Astrocyte (in vitro differentiated cells and primary cell): ENCODE measurements at regions not wholly inside any gene's neighbourhood (a gene's known extent, or its start where the extent isn't known, plus 50 kb on each side); places are given as distances from the start of the nearest gene placed in this dataset.
A peak's percentile ranks its signal among the peaks of the same experiment; 100 is the strongest.

Experiments used
- DNase-seq: peaks from one replicate; pipeline ENCODE4 v3.0.0-alpha.2; 2010; ENCODE audit warnings: low read depth
- FAIRE-seq: peaks from 2 replicates; lab custom pipeline; 2011; peaks lifted over from hg19 to GRCh38; lab: Jason Lieb, UNC
- H2AFZ ChIP-seq: 2 replicates; pipeline ENCODE4 v1.6.0; 2012; ENCODE audit warnings: low read depth, low read length, inconsistent platforms
- H3K27ac ChIP-seq: 2 replicates; pipeline ENCODE4 v1.5.1; 2011; ENCODE audit warnings: low read depth, low read length, inconsistent platforms
- H3K27me3 ChIP-seq: 2 replicates; pipeline ENCODE4 v1.6.0; 2011; ENCODE audit warnings: low read length, inconsistent platforms; ENCODE audit not compliant: insufficient read depth
- H3K36me3 ChIP-seq: 2 replicates; pipeline ENCODE4 v1.5.1; 2011; ENCODE audit warnings: low read length, inconsistent platforms; ENCODE audit not compliant: insufficient read depth
- H3K4me1 ChIP-seq: 2 replicates; pipeline ENCODE4 v1.5.1; 2011; ENCODE audit warnings: low read length, inconsistent platforms; ENCODE audit not compliant: insufficient read depth
- H3K4me2 ChIP-seq: 2 replicates; pipeline ENCODE4 v1.6.0; 2012; ENCODE audit warnings: low read length, inconsistent platforms
- H3K4me3 ChIP-seq: 2 replicates; pipeline ENCODE4 v1.5.1; 2011; ENCODE audit warnings: low read depth, mild to moderate bottlenecking, low read length, inconsistent platforms; ENCODE audit not compliant: insufficient read depth
- H3K79me2 ChIP-seq: 2 replicates; pipeline ENCODE4 v1.6.0; 2012; ENCODE audit warnings: mild to moderate bottlenecking, low read length, inconsistent platforms; ENCODE audit not compliant: insufficient read depth
- H3K9ac ChIP-seq: 2 replicates; pipeline ENCODE4 v1.6.0; 2012; ENCODE audit warnings: mild to moderate bottlenecking, low read length, inconsistent platforms
- H3K9me3 ChIP-seq: 2 replicates; pipeline ENCODE4 v1.5.1; 2012; ENCODE audit warnings: low read depth, mild to moderate bottlenecking, low read length, inconsistent platforms; ENCODE audit not compliant: insufficient read depth
- H4K20me1 ChIP-seq: 2 replicates; pipeline ENCODE4 v1.6.0; 2012; ENCODE audit warnings: low read length, inconsistent platforms; ENCODE audit not compliant: insufficient read depth
- H3K27ac Mint-ChIP-seq: one replicate; pipeline ENCODE4 v1.8.0; 2021; ENCODE audit warnings: mild to moderate bottlenecking, mixed read lengths; ENCODE audit not compliant: unreplicated experiment
- H3K27me3 Mint-ChIP-seq: one replicate; pipeline ENCODE4 v1.8.0; 2021; ENCODE audit warnings: low read depth, mixed read lengths; ENCODE audit not compliant: unreplicated experiment
- H3K36me3 Mint-ChIP-seq: one replicate; pipeline ENCODE4 v1.8.0; 2021; ENCODE audit warnings: low read depth, mixed read lengths; ENCODE audit not compliant: unreplicated experiment
- H3K4me1 Mint-ChIP-seq: one replicate; pipeline ENCODE4 v1.8.0; 2021; ENCODE audit warnings: low read depth, mixed read lengths; ENCODE audit not compliant: unreplicated experiment
- H3K4me3 Mint-ChIP-seq: one replicate; pipeline ENCODE4 v1.8.0; 2021; ENCODE audit warnings: mild to moderate bottlenecking, moderate library complexity, mixed read lengths; ENCODE audit not compliant: unreplicated experiment
- H3K9me3 Mint-ChIP-seq: one replicate; pipeline ENCODE4 v1.8.0; 2021; ENCODE audit warnings: mild to moderate bottlenecking, mixed read lengths; ENCODE audit not compliant: unreplicated experiment
- EZH2 ChIP-seq: IDR thresholded peaks from 2 replicates; pipeline ENCODE4 v1.6.1; 2012; ENCODE audit warnings: mild to moderate bottlenecking, low read length, inconsistent platforms; ENCODE audit not compliant: insufficient read depth
- TF ChIP-seq, protein P1 (sequence below): IDR thresholded peaks from 2 replicates; pipeline ENCODE4 v1.5.1; 2011; ENCODE audit warnings: low read depth, mild to moderate bottlenecking, inconsistent platforms, low read length, moderate library complexity; ENCODE audit not compliant: insufficient read depth

DNA sequence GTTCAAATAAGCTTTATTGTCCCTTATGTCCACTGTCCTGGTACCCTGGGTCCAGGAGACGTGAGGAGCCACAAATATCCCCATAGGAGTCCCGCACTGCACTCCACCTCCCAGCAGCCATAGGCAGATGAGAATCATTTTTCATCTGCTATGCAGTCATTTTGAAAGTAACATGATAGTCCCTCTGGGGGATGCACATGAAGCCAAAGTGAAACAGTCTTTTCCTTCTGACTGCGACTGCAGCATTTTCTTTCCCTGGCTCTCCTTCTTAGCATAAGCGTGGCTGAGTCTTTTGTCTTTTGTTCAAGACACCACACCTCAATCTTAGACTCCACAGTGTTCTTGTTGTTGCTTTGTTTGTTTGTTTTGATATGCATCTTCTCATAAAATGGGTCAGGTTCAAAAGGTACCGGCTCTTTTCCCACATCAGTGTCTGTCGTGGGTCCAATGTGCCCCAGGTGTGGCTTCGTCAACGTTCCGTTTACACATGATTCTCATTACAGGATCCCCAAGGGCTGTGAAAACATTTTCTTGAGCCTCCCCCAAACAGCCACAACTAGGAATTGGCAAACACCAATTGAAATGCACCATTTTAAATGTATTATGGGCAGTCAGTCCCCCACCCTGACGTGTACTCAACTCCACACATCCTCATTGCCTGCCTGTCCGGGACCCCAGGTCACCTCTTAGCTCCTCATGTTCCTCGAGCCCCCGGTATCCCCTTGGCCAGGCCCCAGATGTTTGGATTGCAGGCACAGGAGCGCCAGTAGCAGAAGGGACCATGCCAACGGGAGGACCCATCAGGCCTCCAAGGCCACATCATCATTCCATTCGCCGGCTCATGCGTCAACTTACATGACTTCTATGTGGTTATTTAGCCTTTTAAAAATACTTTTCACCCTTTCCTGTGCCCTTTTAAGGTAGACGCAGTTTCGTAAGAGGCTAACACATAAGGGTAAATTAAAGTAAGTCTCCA lies 237.8 kb upstream of the DAPK1 start:
- no peaks in the 10 kb centered on the region for H3K36me3 Mint-ChIP-seq
- H3K27ac Mint-ChIP-seq, result no peak overlapping the region
- no peak overlapping the region for H3K4me3 ChIP-seq
- H3K4me3 Mint-ChIP-seq, result no peak overlapping the region
- no peaks in the 10 kb centered on the region for H3K9me3 ChIP-seq
- H3K27ac ChIP-seq, result no peak overlapping the region
- no peaks in the 10 kb centered on the region for H3K79me2 ChIP-seq
- no peaks in the 10 kb centered on the region for H3K9me3 Mint-ChIP-seq
- peaks cover 3% of the 10 kb centered on the region for H3K27me3 ChIP-seq
- H3K9ac ChIP-seq, result no peak overlapping the region
- no peaks in the 10 kb centered on the region for H3K36me3 ChIP-seq
- H3K4me1 Mint-ChIP-seq, result no peaks in the 10 kb centered on the region
- DNase-seq (no peak), FAIRE-seq (peak; percentile 55)
- H3K4me2 ChIP-seq, result peak overlapping the region; percentile 43
- TF ChIP-seq, protein P1, sequence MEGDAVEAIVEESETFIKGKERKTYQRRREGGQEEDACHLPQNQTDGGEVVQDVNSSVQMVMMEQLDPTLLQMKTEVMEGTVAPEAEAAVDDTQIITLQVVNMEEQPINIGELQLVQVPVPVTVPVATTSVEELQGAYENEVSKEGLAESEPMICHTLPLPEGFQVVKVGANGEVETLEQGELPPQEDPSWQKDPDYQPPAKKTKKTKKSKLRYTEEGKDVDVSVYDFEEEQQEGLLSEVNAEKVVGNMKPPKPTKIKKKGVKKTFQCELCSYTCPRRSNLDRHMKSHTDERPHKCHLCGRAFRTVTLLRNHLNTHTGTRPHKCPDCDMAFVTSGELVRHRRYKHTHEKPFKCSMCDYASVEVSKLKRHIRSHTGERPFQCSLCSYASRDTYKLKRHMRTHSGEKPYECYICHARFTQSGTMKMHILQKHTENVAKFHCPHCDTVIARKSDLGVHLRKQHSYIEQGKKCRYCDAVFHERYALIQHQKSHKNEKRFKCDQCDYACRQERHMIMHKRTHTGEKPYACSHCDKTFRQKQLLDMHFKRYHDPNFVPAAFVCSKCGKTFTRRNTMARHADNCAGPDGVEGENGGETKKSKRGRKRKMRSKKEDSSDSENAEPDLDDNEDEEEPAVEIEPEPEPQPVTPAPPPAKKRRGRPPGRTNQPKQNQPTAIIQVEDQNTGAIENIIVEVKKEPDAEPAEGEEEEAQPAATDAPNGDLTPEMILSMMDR, result no peak
- no peak for TF ChIP-seq EZH2
- H2AFZ ChIP-seq, result no peak overlapping the region
- H3K27me3 Mint-ChIP-seq, result peaks cover 10% of the 10 kb centered on the region
- no peaks in the 10 kb centered on the region for H4K20me1 ChIP-seq
- H3K4me1 ChIP-seq, result no peaks in the 10 kb centered on the region

DNA sequence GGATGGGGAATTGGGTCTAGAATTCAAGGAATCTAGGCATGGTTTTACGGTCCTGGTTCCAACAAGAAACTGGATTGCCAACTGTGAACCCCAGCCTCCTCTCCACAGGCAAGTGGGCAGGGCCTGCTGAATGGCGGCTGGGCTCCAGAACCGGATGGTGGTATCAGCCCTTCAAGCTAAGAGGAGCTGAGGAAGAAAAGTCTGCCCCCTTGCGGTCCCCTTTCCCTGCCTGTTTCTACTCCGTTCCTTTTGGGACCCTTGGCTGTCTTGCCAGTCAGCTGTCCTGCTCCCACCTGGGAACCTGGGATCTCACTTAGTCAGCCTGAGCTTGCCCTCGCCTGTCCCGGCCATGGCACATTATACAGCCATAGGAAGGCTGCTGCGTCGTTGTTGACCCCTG lies 234.4 kb upstream of the DAPK1 start:
- TF ChIP-seq, protein P1, result no peak
- no peak for TF ChIP-seq EZH2

DNA sequence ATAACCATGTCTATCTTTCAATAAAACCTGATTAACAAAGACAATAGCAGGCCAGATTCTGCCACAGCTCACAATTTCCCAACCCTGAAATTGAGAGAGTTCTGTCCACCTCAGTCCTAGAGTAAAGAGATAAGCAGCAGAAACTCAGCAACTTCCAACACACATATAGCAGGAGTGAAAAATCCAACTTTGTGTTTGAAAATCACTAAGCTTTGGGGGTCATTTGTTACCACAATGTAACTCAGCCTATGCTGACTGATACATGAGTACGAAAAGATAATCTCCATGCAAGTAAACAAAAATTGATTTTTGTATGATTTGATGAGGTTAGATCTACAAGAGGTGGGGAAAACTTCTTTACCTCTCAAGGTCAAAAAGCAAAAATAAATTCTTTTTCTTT lies 231.0 kb upstream of the DAPK1 start:
- Histone ChIP-seq H3K27me3 (peaks cover 4% of the 10 kb centered on the region), H3K4me3 (no peak overlapping the region), H3K4me2 (no peak overlapping the region), H3K36me3 (no peaks in the 10 kb centered on the region), H4K20me1 (no peaks in the 10 kb centered on the region), H3K4me1 (peaks cover 23% of the 10 kb centered on the region), H3K9ac (no peak overlapping the region), H3K79me2 (no peaks in the 10 kb centered on the region), H2AFZ (no peak overlapping the region), H3K27ac (no peak overlapping the region), H3K9me3 (no peaks in the 10 kb centered on the region)
- H3K36me3 Mint-ChIP-seq, result no peaks in the 10 kb centered on the region
- FAIRE-seq (peak; percentile 34), DNase-seq (no peak)
- H3K9me3 Mint-ChIP-seq, result peaks cover 7% of the 10 kb centered on the region
- H3K27ac Mint-ChIP-seq, result no peak overlapping the region
- peaks cover 4% of the 10 kb centered on the region for H3K27me3 Mint-ChIP-seq
- H3K4me3 Mint-ChIP-seq, result no peak overlapping the region
- no peak for TF ChIP-seq EZH2
- TF ChIP-seq, protein P1, result no peak
- peaks cover 21% of the 10 kb centered on the region for H3K4me1 Mint-ChIP-seq

More for the DNA sequence above, 234.4 kb upstream of the DAPK1 start:
- Mint-ChIP-seq H3K4me3 (no peak overlapping the region), H3K9me3 (peaks cover 7% of the 10 kb centered on the region), H3K36me3 (no peaks in the 10 kb centered on the region), H3K4me1 (no peaks in the 10 kb centered on the region), H3K27me3 (peaks cover 4% of the 10 kb centered on the region), H3K27ac (no peak overlapping the region)
- H3K4me1 ChIP-seq, result no peaks in the 10 kb centered on the region
- peaks cover 7% of the 10 kb centered on the region for H3K27me3 ChIP-seq
- H3K4me3 ChIP-seq, result no peak overlapping the region
- FAIRE-seq (no peak), DNase-seq (no peak)
- no peaks in the 10 kb centered on the region for H4K20me1 ChIP-seq
- no peak overlapping the region for H3K27ac ChIP-seq
- no peak overlapping the region for H3K4me2 ChIP-seq
- H2AFZ ChIP-seq, result no peak overlapping the region
- no peaks in the 10 kb centered on the region for H3K79me2 ChIP-seq
- H3K36me3 ChIP-seq, result no peaks in the 10 kb centered on the region
- no peak overlapping the region for H3K9ac ChIP-seq
- no peaks in the 10 kb centered on the region for H3K9me3 ChIP-seq
